H1 (cell line): ENCODE measurements at regions not wholly inside any gene's neighbourhood (a gene's known extent, or its start where the extent isn't known, plus 50 kb on each side); places are given as distances from the start of the nearest gene placed in this dataset.

Experiments used
- CTCF ChIA-PET: fragments of 300-600 bp; sonication (Branson Sonifier 250); formaldehyde crosslinking; loops from one replicate; lab custom pipeline; 2021; ENCODE audit not compliant: partially characterized antibody; lab: Charles Lee
- POLR2A ChIA-PET: fragments of 300-600 bp; sonication (Branson Sonifier 250); formaldehyde crosslinking; loops from one replicate; lab custom pipeline; 2021; ENCODE audit warnings: inconsistent platforms; ENCODE audit not compliant: partially characterized antibody; lab: Charles Lee
- DNase-seq, 2 experiments: peaks; one replicate each; pipeline versions ENCODE4 v3.0.0 to v3.0.0-alpha.2; 2010 to 2022; ENCODE audit warnings: low spot score in 2 of 2, low read depth in 1 of 2, mixed read lengths in 1 of 2
- FAIRE-seq: peaks from 2 replicates; lab custom pipeline; 2011; peaks lifted over from hg19 to GRCh38; lab: Jason Lieb, UNC
- H2AFZ ChIP-seq: 2 replicates; pipeline ENCODE4 v1.8.1; 2012; ENCODE audit warnings: low read length, inconsistent platforms
- H2AK5ac ChIP-seq: 2 replicates; pipeline ENCODE4 v1.6.1; 2013; ENCODE audit warnings: low read depth, low read length
- H2BK120ac ChIP-seq: replicated peaks from 2 replicates; pipeline ENCODE3; 2013; ENCODE audit warnings: low read depth, low read length, inconsistent platforms
- H2BK12ac ChIP-seq: 2 replicates; pipeline ENCODE4 v1.6.1; 2013; ENCODE audit warnings: low read depth, low read length
- H2BK15ac ChIP-seq: 2 replicates; pipeline ENCODE4 v1.6.1; 2013; ENCODE audit warnings: low read length
- H2BK20ac ChIP-seq: 2 replicates; pipeline ENCODE4 v1.6.1; 2013; ENCODE audit warnings: low read length
- H2BK5ac ChIP-seq: 2 replicates; pipeline ENCODE4 v1.6.1; 2013; ENCODE audit warnings: low read depth, low read length
- H3K14ac ChIP-seq: 2 replicates; pipeline ENCODE4 v1.6.1; 2013; ENCODE audit warnings: inconsistent platforms; ENCODE audit not compliant: insufficient read length
- H3K18ac ChIP-seq: 2 replicates; pipeline ENCODE4 v1.6.1; 2013; ENCODE audit warnings: low read length; ENCODE audit errors: extremely low read depth
- H3K23ac ChIP-seq: 2 replicates; pipeline ENCODE4 v1.6.1; 2013; ENCODE audit warnings: inconsistent platforms; ENCODE audit not compliant: insufficient read length
- H3K23me2 ChIP-seq: 2 replicates; pipeline ENCODE4 v1.6.1; 2013; ENCODE audit warnings: low read depth, low read length
- H3K27ac ChIP-seq: 2 replicates; pipeline ENCODE4 v1.6.1; 2011; ENCODE audit warnings: low read depth, low read length, inconsistent platforms
- H3K27me3 ChIP-seq, 4 experiments: replicated peaks in 1 of 4; 1 replicate in 1 of 4; 2 replicates in 3 of 4; pipeline versions ENCODE4 v1.6.1 to v1.8.1; 2011 to 2013; ENCODE audit warnings: low read length in 3 of 4, mild to moderate bottlenecking in 3 of 4, inconsistent platforms in 2 of 4, mixed read lengths in 2 of 4, moderate library complexity in 1 of 4; ENCODE audit not compliant: control insufficient read depth in 3 of 4, insufficient read depth in 3 of 4; ENCODE audit errors: extremely low read depth in 1 of 4
- H3K36me3 ChIP-seq, 4 experiments: 2 replicates each; pipeline versions ENCODE4 v1.6.1 to v1.8.1; 2011 to 2013; ENCODE audit warnings: mild to moderate bottlenecking in 4 of 4, low read length in 3 of 4, moderate library complexity in 2 of 4, control low read depth in 1 of 4, inconsistent platforms in 1 of 4; ENCODE audit not compliant: insufficient read depth in 4 of 4, control insufficient read depth in 2 of 4
- H3K4ac ChIP-seq: replicated peaks from 2 replicates; pipeline ENCODE3; 2013; ENCODE audit warnings: low read length, low read depth, mixed read lengths, inconsistent platforms; ENCODE audit not compliant: insufficient read length
- H3K4me1 ChIP-seq, 4 experiments: replicated peaks in 1 of 4; 1 replicate in 1 of 4; 2 replicates in 3 of 4; pipeline versions ENCODE4 v1.6.1 to v1.8.1; 2011 to 2013; ENCODE audit warnings: low read length in 3 of 4, inconsistent platforms in 2 of 4, mixed read lengths in 1 of 4; ENCODE audit not compliant: insufficient read depth in 4 of 4, control insufficient read depth in 3 of 4
- H3K4me2 ChIP-seq, 2 experiments: 2 replicates each; pipeline versions ENCODE4 v1.6.1 to v1.8.1; 2011 to 2013; ENCODE audit warnings: low read depth in 2 of 2, low read length in 2 of 2, control low read depth in 1 of 2, inconsistent platforms in 1 of 2, mild to moderate bottlenecking in 1 of 2; ENCODE audit not compliant: insufficient read depth in 1 of 2
- H3K4me3 ChIP-seq, 4 experiments: fragments of 200-600, 300-600 bp in 1 of 4; sonication (generic), shearing (Covaris generic), sonication (Bioruptor Twin) in 1 of 4; 2 replicates each; pipeline versions ENCODE4 v1.5.1 to v1.8.1; 2011 to 2016; ENCODE audit warnings: low read length in 4 of 4, low read depth in 3 of 4, control low read depth in 2 of 4, inconsistent platforms in 2 of 4, mild to moderate bottlenecking in 2 of 4, mixed read lengths in 1 of 4, moderate library complexity in 1 of 4; ENCODE audit not compliant: insufficient read depth in 2 of 4; ENCODE audit errors: extremely low read depth in 1 of 4
- H3K56ac ChIP-seq: replicated peaks from 2 replicates; pipeline ENCODE3; 2013; ENCODE audit warnings: low read depth, mild to moderate bottlenecking, mixed read lengths, low read length, inconsistent platforms; ENCODE audit not compliant: insufficient read length
- H3K79me1 ChIP-seq: 2 replicates; pipeline ENCODE4 v1.6.1; 2013; ENCODE audit warnings: low read depth, low read length, control low read depth
- H3K79me2 ChIP-seq, 2 experiments: 2 replicates each; pipeline versions ENCODE4 v1.6.1 to v1.8.1; 2012 to 2013; ENCODE audit warnings: low read length in 2 of 2, mild to moderate bottlenecking in 2 of 2, inconsistent platforms in 1 of 2; ENCODE audit not compliant: insufficient read depth in 2 of 2, control insufficient read depth in 1 of 2
- H3K9ac ChIP-seq, 4 experiments: replicated peaks in 1 of 4; 1 replicate in 1 of 4; 2 replicates in 3 of 4; pipeline versions ENCODE4 v1.6.1 to v1.8.1; 2011 to 2013; ENCODE audit warnings: low read depth in 3 of 4, low read length in 3 of 4, control low read depth in 2 of 4, mild to moderate bottlenecking in 2 of 4, moderate library complexity in 2 of 4, inconsistent platforms in 1 of 4; ENCODE audit errors: extremely low read depth in 1 of 4
- H3K9me3 ChIP-seq, 2 experiments: 2 replicates each; pipeline versions ENCODE4 v1.6.1 to v1.8.1; 2012 to 2013; ENCODE audit warnings: mild to moderate bottlenecking in 2 of 2, moderate library complexity in 2 of 2, control low read depth in 1 of 2, inconsistent platforms in 1 of 2, low read depth in 1 of 2, low read length in 1 of 2, mixed read lengths in 1 of 2; ENCODE audit not compliant: insufficient read depth in 2 of 2
- H4K20me1 ChIP-seq, 2 experiments: replicated peaks in 1 of 2; 2 replicates each; pipeline versions ENCODE3 to v1.8.1; 2011 to 2013; ENCODE audit warnings: inconsistent platforms in 2 of 2, low read length in 2 of 2, mild to moderate bottlenecking in 1 of 2; ENCODE audit not compliant: insufficient read depth in 2 of 2, control insufficient read depth in 1 of 2
- H4K5ac ChIP-seq: 2 replicates; pipeline ENCODE4 v1.6.1; 2013; ENCODE audit warnings: low read length, low read depth, mixed read lengths, inconsistent platforms; ENCODE audit not compliant: insufficient read length
- H4K8ac ChIP-seq: 2 replicates; pipeline ENCODE4 v1.8.0; 2013; ENCODE audit warnings: mild to moderate bottlenecking, moderate library complexity, low read length, inconsistent platforms; ENCODE audit not compliant: insufficient read depth; ENCODE audit errors: extremely low read depth
- H4K91ac ChIP-seq: replicated peaks from 2 replicates; pipeline ENCODE3; 2013; ENCODE audit warnings: low read length, mixed read lengths, inconsistent platforms; ENCODE audit not compliant: insufficient read length
- EP300 ChIP-seq, 2 experiments: IDR thresholded peaks; 1 replicate in 1 of 2; 2 replicates in 1 of 2; pipeline ENCODE4 v1.6.1; 2011 to 2012; ENCODE audit warnings: low read depth in 2 of 2, low read length in 2 of 2, mild to moderate bottlenecking in 2 of 2, borderline replicate concordance in 1 of 2, inconsistent platforms in 1 of 2, moderate library complexity in 1 of 2
- EZH2 ChIP-seq: fragments of 200-600 bp; sonication (generic); IDR thresholded peaks from 2 replicates; pipeline ENCODE4 v1.7.1; 2012; ENCODE audit warnings: low read depth, mild to moderate bottlenecking, moderate library complexity, low read length, inconsistent platforms; ENCODE audit not compliant: severe bottlenecking
- JUN ChIP-seq: IDR thresholded peaks from 2 replicates; pipeline ENCODE4 v1.6.1; 2011; ENCODE audit warnings: low read depth, mild to moderate bottlenecking, improper control_type of control experiment, low read length
- RBBP5 ChIP-seq: IDR thresholded peaks from 2 replicates; pipeline ENCODE4 v1.7.1; 2012; ENCODE audit warnings: low read depth, mild to moderate bottlenecking, inconsistent platforms, low read length, moderate library complexity, borderline replicate concordance
- RNF2 ChIP-seq: fragments of 200-900, 300-1000 bp; sonication (generic); IDR thresholded peaks from 2 replicates; pipeline ENCODE4 v1.7.1; 2016; ENCODE audit warnings: borderline replicate concordance, low read depth, mild to moderate bottlenecking, antibody characterized with exemption, low read length; ENCODE audit not compliant: poor library complexity, severe bottlenecking; ENCODE audit errors: missing control alignments
- TF ChIP-seq, protein P1 (sequence below), 3 experiments: IDR thresholded peaks; 1 replicate in 2 of 3; 2 replicates in 1 of 3; pipeline versions ENCODE4 v1.5.1 to v1.6.1; 2011; ENCODE audit warnings: low read length in 3 of 3, mild to moderate bottlenecking in 3 of 3, inconsistent platforms in 2 of 3, low read depth in 1 of 3, moderate library complexity in 1 of 3; ENCODE audit not compliant: insufficient read depth in 1 of 3; ENCODE audit errors: control extremely low read depth in 1 of 3
- TF ChIP-seq, protein P2 (sequence below): IDR thresholded peaks from 2 replicates; pipeline ENCODE4 v1.6.1; 2012; ENCODE audit warnings: inconsistent platforms

DNA sequence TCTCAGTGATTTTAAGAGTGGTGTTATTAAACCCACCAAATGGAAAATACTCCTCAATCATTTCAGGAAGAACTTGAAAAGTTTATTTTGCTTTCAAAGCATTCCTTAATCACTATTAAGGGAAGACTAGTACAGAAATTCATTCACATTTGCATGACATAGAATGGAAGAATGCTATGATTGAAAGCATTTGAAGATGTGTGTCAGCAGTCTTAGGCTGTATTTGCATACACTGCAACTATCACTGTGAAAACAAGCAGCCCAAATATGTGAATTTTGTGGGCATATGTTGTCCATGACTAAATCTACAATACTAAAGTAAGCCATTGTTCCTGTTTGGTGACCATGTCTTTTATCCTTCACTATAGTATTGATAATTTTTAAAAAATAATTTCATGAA lies 95.8 kb downstream of the CNTN3 start:
- Histone ChIP-seq H2BK15ac (no peak overlapping the region), H4K5ac (no peak overlapping the region), H4K20me1 (no peaks in the 10 kb centered on the region), H3K4me2 (no peak overlapping the region), H2AFZ (no peak overlapping the region), H3K79me2 (no peaks in the 10 kb centered on the region), H3K4me3 (no peak overlapping the region), H3K23me2 (no peaks in the 10 kb centered on the region), H3K4me1 (no peaks in the 10 kb centered on the region), H2BK12ac (no peak overlapping the region), H3K18ac (no peak overlapping the region), H3K27ac (no peak overlapping the region), H3K79me1 (no peaks in the 10 kb centered on the region), H3K9ac (no peak overlapping the region), H2BK120ac (no peak overlapping the region), H3K56ac (no peak overlapping the region), H3K23ac (no peak overlapping the region), H3K27me3 (no peaks in the 10 kb centered on the region), H2AK5ac (no peak overlapping the region), H4K8ac (no peak overlapping the region), H3K4ac (no peak overlapping the region), H3K9me3 (no peaks in the 10 kb centered on the region), H2BK5ac (no peak overlapping the region), H3K14ac (no peak overlapping the region), H4K91ac (no peak overlapping the region), H3K36me3 (no peaks in the 10 kb centered on the region), H2BK20ac (no peak overlapping the region)
- ChIA-PET POLR2A (no interaction called here), CTCF (no interaction called here)
- DNase-seq (no peak), FAIRE-seq (no peak)
- TF ChIP-seq JUN (no peak), RBBP5 (no peak), EP300 (IDR thresholded peaks at IDR 0.05; ENCODE audit: borderline replicate concordance in 1 of 2, low read depth in 2 of 2, low read length in 2 of 2) (no peak), RNF2 (no peak), EZH2 (no peak)
- TF ChIP-seq, protein P1, sequence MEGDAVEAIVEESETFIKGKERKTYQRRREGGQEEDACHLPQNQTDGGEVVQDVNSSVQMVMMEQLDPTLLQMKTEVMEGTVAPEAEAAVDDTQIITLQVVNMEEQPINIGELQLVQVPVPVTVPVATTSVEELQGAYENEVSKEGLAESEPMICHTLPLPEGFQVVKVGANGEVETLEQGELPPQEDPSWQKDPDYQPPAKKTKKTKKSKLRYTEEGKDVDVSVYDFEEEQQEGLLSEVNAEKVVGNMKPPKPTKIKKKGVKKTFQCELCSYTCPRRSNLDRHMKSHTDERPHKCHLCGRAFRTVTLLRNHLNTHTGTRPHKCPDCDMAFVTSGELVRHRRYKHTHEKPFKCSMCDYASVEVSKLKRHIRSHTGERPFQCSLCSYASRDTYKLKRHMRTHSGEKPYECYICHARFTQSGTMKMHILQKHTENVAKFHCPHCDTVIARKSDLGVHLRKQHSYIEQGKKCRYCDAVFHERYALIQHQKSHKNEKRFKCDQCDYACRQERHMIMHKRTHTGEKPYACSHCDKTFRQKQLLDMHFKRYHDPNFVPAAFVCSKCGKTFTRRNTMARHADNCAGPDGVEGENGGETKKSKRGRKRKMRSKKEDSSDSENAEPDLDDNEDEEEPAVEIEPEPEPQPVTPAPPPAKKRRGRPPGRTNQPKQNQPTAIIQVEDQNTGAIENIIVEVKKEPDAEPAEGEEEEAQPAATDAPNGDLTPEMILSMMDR (IDR thresholded peaks at IDR 0.05; ENCODE audit: control extremely low read depth in 1 of 3, insufficient read depth in 1 of 3, low read depth in 1 of 3, low read length in 3 of 3): no peak
- TF ChIP-seq, protein P2, sequence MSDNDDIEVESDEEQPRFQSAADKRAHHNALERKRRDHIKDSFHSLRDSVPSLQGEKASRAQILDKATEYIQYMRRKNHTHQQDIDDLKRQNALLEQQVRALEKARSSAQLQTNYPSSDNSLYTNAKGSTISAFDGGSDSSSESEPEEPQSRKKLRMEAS: no peak
